MM.1S (cell line): ENCODE measurements at regions not wholly inside any gene's neighbourhood (a gene's known extent, or its start where the extent isn't known, plus 50 kb on each side); places are given as distances from the start of the nearest gene placed in this dataset.

Source experiments
- DNase-seq: peaks from one replicate; pipeline ENCODE4 v3.0.0-alpha.2; 2015
- H2AFZ ChIP-seq: fragments of 300-600 bp; sonication (generic); 2 replicates; pipeline ENCODE4 v1.6.0; 2016; ENCODE audit warnings: antibody characterized with exemption, low read length
- H3F3A ChIP-seq: fragments of 300-600 bp; sonication (generic); 2 replicates; pipeline ENCODE4 v1.6.1; 2016; ENCODE audit warnings: mild to moderate bottlenecking, antibody characterized with exemption, low read length, moderate library complexity, mixed read lengths; ENCODE audit not compliant: insufficient read depth
- H3K27ac ChIP-seq: fragments of 300-600 bp; sonication (generic); 2 replicates; pipeline ENCODE4 v1.5.1; 2016; ENCODE audit warnings: mild to moderate bottlenecking, low read length
- H3K27me3 ChIP-seq: fragments of 300-600 bp; sonication (generic); replicated peaks from 2 replicates; pipeline ENCODE4 v1.6.0; 2016; ENCODE audit warnings: low read length; ENCODE audit not compliant: insufficient read depth
- H3K36me3 ChIP-seq: fragments of 300-600 bp; sonication (generic); replicated peaks from 2 replicates; pipeline ENCODE4 v1.6.1; 2016; ENCODE audit warnings: mild to moderate bottlenecking, low read length, mixed read lengths; ENCODE audit not compliant: insufficient read depth
- H3K4me1 ChIP-seq: fragments of 300-600 bp; sonication (generic); 2 replicates; pipeline ENCODE4 v1.6.1; 2016; ENCODE audit warnings: low read length, mixed read lengths
- H3K4me2 ChIP-seq: fragments of 300-600 bp; sonication (generic); 2 replicates; pipeline ENCODE4 v1.6.0; 2016; ENCODE audit warnings: low read depth, low read length
- H3K4me3 ChIP-seq: fragments of 300-600 bp; sonication (generic); 2 replicates; pipeline ENCODE4 v1.5.1; 2016; ENCODE audit warnings: low read length, mixed read lengths
- H3K79me2 ChIP-seq: fragments of 300-600 bp; sonication (generic); 2 replicates; pipeline ENCODE4 v1.6.1; 2016; ENCODE audit warnings: mixed run types, low read length, mixed read lengths
- H3K9ac ChIP-seq: fragments of 300-600 bp; sonication (generic); 2 replicates; pipeline ENCODE4 v1.6.1; 2016; ENCODE audit warnings: low read length, mixed read lengths
- H3K9me2 ChIP-seq: fragments of 300-600 bp; sonication (generic); replicated peaks from 2 replicates; pipeline ENCODE4 v1.6.1; 2016; ENCODE audit warnings: mild to moderate bottlenecking, low read length, mixed read lengths; ENCODE audit not compliant: insufficient read depth
- H3K9me3 ChIP-seq: fragments of 300-600 bp; sonication (generic); replicated peaks from 2 replicates; pipeline ENCODE4 v1.6.1; 2016; ENCODE audit warnings: mild to moderate bottlenecking, low read length, mixed read lengths; ENCODE audit not compliant: insufficient read depth
- H4K20me1 ChIP-seq: fragments of 300-600 bp; sonication (generic); 2 replicates; pipeline ENCODE4 v1.6.1; 2016; ENCODE audit warnings: mild to moderate bottlenecking, low read length, moderate library complexity, mixed read lengths; ENCODE audit not compliant: insufficient read depth
- EZH2 ChIP-seq: fragments of 300-600 bp; sonication (generic); optimal IDR thresholded peaks from 2 replicates; pipeline ENCODE3; 2017; ENCODE audit warnings: low read depth, mild to moderate bottlenecking, antibody characterized with exemption, low read length, mixed read lengths
- EZH2phosphoT487 ChIP-seq: fragments of 300-600 bp; sonication (generic); IDR thresholded peaks from 2 replicates; pipeline ENCODE4 v1.6.1; 2018; ENCODE audit warnings: antibody characterized with exemption, low read length
- TF ChIP-seq, protein P1 (sequence below): fragments of 300-600 bp; sonication (generic); IDR thresholded peaks from 2 replicates; pipeline ENCODE4 v1.5.1; 2016; ENCODE audit warnings: antibody characterized with exemption, low read length, mixed read lengths

DNA sequence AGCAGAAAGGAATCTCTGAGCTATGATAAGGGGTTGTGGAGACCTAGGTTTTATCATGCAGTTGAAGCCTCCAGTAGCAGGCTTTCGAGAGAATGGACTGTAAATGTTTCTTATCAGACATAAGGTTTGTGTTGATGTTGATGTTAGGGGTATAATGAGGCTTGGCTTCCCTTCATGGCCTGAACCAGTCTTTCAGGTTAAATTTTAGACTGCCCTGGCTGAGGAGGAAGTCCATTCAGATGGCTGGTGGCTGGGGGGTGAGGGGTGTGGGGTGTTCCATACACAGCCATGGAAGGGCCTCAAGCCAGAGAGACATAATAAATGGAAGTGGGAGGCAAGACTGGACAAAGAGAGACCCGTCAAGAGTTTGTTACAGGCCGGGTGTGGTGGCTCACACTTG lies 65.1 kb downstream of the IRF2BPL start:
- Histone ChIP-seq H3K79me2 (no peaks in the 10 kb centered on the region), H3K27me3 (peaks cover 5% of the 10 kb centered on the region; the same call in 1 of the 2 replicates), H3K27ac (no peak overlapping the region), H3F3A (peaks cover 9% of the 10 kb centered on the region), H2AFZ (no peak overlapping the region), H3K4me1 (0 out of 2 replicates have a peak, but pooled peaks cover 4% of the 10 kb centered on the region), H3K9ac (no peak overlapping the region), H3K9me3 (no peaks in the 10 kb centered on the region), H3K4me2 (no peak overlapping the region), H3K4me3 (no peak overlapping the region), H3K9me2 (no peaks in the 10 kb centered on the region), H4K20me1 (no peaks in the 10 kb centered on the region), H3K36me3 (no peaks in the 10 kb centered on the region)
- TF ChIP-seq EZH2phosphoT487 (no peak), EZH2 (no peak)
- TF ChIP-seq, protein P1, sequence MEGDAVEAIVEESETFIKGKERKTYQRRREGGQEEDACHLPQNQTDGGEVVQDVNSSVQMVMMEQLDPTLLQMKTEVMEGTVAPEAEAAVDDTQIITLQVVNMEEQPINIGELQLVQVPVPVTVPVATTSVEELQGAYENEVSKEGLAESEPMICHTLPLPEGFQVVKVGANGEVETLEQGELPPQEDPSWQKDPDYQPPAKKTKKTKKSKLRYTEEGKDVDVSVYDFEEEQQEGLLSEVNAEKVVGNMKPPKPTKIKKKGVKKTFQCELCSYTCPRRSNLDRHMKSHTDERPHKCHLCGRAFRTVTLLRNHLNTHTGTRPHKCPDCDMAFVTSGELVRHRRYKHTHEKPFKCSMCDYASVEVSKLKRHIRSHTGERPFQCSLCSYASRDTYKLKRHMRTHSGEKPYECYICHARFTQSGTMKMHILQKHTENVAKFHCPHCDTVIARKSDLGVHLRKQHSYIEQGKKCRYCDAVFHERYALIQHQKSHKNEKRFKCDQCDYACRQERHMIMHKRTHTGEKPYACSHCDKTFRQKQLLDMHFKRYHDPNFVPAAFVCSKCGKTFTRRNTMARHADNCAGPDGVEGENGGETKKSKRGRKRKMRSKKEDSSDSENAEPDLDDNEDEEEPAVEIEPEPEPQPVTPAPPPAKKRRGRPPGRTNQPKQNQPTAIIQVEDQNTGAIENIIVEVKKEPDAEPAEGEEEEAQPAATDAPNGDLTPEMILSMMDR, result no peak
- DNase-seq, result no peak

DNA sequence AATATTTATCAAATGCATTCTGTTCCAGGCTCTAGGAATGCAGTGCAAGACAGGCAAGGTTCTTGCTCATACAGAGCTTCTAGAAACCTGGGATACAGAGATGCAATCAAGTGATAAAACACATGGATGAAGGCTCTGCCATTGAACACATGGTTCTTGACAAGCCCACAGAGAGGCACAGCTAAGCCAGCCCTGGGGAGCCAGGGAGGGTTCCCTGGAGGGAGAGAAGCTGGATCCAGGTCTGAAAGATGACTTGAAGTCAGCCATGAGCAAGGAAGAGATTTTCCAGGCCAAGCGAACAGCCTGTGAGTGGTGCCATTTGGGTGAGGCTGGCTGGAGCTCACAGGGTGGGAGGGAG lies 66.2 kb downstream of the IRF2BPL start:
- Histone ChIP-seq H3K27ac (peak overlapping the region; percentile 57; the same call in 1 of the 2 replicates), H3F3A (peaks cover 9% of the 10 kb centered on the region), H3K79me2 (no peaks in the 10 kb centered on the region), H3K27me3 (peaks cover 5% of the 10 kb centered on the region; the same call in 1 of the 2 replicates), H3K4me2 (peak overlapping the region; percentile 82), H3K4me3 (peak overlapping the region; percentile 52; the same call in 1 of the 2 replicates), H3K4me1 (peaks cover 6% of the 10 kb centered on the region), H3K9me2 (no peaks in the 10 kb centered on the region), H3K36me3 (no peaks in the 10 kb centered on the region), H2AFZ (no peak overlapping the region), H4K20me1 (no peaks in the 10 kb centered on the region), H3K9me3 (no peaks in the 10 kb centered on the region), H3K9ac (no peak overlapping the region; the same call in 1 of the 2 replicates)
- no peak for DNase-seq
- TF ChIP-seq EZH2, result no peak
- no peak for TF ChIP-seq EZH2phosphoT487
- TF ChIP-seq, protein P1, result no peak

DNA sequence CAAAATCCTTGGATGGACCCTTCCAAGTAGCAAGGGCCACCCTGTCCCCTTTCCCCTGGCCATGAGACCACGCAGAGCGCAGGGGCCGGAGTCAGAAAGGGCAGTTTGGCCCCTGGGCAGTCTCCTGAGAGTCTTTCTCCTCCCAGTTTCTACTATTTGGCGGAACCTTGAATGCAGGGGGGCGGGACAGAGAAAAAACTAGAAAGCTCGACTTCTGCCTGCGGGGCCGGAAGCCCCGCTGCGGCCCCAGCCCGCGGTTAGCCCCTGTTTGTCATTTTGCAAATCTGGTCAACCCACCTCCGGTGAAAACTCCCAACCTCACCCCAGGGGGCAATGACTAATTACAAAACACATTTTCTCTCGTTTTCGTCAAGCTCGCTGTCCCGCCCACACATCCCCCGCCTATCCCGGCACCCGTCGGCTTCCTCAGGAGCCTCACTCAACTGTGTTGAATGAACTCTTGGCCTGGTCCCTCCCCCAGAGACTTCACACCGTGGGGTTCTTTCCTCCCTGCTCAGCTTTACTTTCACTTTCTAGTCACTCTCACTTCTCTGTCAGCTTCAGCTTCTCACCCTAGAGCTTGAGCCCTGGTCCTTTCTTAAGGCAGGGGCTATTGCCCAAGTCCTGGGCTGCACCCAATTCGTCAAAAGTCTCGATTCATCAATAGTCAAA lies 66.7 kb downstream of the IRF2BPL start:
- Histone ChIP-seq H3F3A (peaks cover 9% of the 10 kb centered on the region), H3K9ac (peak overlapping the region; percentile 48; the same call in 1 of the 2 replicates), H3K27me3 (peaks cover 5% of the 10 kb centered on the region; the same call in 1 of the 2 replicates), H3K9me2 (no peaks in the 10 kb centered on the region), H3K79me2 (no peaks in the 10 kb centered on the region), H3K4me1 (peaks cover 11% of the 10 kb centered on the region), H3K4me3 (peak overlapping the region; percentile 52), H3K9me3 (no peaks in the 10 kb centered on the region), H3K4me2 (peak overlapping the region; percentile 82), H4K20me1 (no peaks in the 10 kb centered on the region), H3K27ac (peak overlapping the region; percentile 57; the same call in 1 of the 2 replicates), H3K36me3 (no peaks in the 10 kb centered on the region), H2AFZ (peak overlapping the region; percentile 67; the same call in 1 of the 2 replicates)
- peak; percentile 88 for DNase-seq
- TF ChIP-seq EZH2, result no peak
- TF ChIP-seq, protein P1, result no peak
- TF ChIP-seq EZH2phosphoT487, result no peak
